Amniotic epithelial cell (primary cell): ENCODE measurements at regions not wholly inside any gene's neighbourhood (a gene's known extent, or its start where the extent isn't known, plus 50 kb on each side); places are given as distances from the start of the nearest gene placed in this dataset.

Source experiments
- DNase-seq: peaks from one replicate; pipeline ENCODE4 v3.0.0-alpha.2; 2010; ENCODE audit warnings: low read depth

DNA sequence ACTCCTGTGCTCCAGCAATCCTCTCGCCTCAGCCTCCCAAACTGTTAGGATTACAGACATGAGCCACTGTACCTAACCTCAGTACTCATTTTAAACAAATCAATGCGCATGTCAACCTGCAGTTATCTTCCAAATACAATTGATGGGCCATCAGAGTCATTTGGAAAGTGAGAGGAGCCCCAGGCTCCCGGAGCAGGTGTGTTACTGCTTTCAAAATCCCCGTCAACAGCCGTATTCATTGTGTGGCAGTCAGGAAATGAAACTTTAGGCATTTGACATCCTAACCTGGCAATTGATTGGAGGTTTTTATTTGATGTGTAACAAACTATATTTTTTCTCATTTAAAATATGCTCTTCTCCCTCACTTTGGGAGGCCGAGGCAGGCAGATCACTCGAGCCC, 623.6 kb upstream of the TENM3 start:
- no peak for DNase-seq

GRCh38 chr4:181637186-181638105, 605.8 kb upstream of the TENM3 start:
- no peak for DNase-seq

DNA sequence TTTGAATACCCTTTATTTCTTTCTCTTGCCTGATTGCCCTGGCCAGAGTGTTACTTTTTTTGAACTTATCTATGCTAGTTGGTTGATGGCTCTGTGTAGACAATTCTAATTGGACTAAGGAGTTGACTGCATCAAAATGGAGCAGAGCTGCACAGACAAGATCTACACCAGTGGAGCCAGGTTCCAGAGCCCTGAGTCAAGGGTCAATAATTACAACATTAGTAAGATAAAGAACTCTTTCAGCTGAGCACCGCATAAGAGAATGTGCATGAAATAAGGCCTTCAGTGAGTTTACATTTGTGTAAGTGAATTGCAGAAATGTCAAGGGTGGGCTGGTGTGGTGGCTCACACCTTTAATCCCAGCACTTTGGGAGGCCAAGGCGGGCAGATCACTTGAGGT, 599.7 kb upstream of the TENM3 start:
- DNase-seq: peak; percentile 36

DNA sequence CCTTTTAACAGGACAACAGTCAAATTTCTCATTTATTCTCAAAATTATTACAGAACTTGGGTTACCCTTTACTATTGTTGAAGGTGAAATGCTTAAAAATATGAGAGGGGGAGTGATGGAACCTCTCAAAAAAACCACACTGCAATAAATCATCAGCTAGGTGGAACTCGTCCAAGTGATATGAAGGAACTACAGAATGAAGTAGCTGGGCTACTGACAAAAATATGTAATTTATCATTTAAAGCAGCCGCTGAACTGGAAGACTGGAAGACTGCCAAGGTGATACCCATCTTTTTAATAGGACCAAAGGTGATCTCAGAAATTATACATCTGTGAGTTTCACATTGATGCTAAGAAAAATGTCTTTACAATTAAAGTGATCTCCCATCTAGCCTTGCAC, 597.7 kb upstream of the TENM3 start:
- no peak for DNase-seq

DNA sequence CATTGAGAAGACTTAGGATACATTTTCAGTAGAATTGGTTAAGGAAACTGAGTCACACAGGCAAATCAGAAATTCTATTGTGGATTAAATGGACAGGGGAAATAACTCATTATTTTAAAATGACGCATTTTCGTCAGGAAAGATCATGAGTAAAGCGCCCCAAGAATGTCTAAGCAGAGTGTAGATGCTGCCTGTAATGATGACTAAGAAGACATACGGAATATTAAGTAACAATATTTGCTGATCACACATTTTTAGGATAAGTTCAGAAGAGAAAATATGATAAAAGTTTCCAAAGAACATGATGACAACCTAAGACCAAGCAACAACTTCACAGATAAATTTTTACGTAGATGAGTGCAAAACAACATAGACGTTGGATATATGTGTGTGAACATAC, 596.3 kb upstream of the TENM3 start:
- peak; percentile 43 for DNase-seq

- DNase-seq: peak; percentile 27
Measured at GRCh38 chr4:181647396-181648147, 595.6 kb upstream of the TENM3 start.

- DNase-seq: peak; percentile 31
Measured at GRCh38 chr4:181650033-181650825, 593.0 kb upstream of the TENM3 start.

DNA sequence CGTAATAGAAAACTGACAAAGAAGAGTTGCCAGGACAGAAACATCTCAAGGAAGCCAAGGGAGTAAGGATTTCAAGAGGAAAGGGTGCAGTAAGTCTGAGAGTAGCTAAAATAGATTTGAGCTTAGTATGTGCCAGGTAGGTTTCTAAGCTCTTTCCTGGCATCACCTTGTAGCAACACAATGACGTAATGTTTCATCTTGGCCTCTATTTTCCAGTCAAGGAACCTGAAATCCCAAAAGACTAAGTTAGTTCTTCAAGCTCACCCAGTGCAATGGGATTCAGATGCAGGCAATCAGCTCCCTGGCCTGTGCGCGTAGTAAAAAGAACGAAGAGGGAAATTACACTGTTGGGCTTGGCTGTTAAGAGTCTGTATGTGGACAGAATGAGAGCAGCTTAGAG, 586.5 kb upstream of the TENM3 start:
- no peak for DNase-seq

DNA sequence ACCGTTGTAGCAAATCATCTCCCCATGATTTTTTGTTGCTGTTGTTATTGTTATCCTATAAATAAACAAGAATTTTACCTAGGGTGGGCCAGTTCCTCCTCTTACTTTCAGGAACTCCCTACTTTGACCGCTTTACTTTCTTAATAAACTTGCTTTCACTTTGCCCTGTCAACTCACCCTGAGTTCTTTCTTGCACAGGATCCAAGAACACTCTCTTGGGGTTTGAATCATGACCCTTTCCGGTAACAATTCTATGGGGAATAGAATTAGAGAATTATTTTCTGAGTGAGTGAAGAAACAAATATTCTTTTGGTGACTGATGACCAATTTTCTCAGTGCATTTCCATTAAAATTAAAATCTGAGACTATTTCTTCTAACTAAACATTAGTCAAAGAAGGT, 584.0 kb upstream of the TENM3 start:
- DNase-seq: no peak

- DNase-seq: no peak
Measured at GRCh38 chr4:181659876-181660275, 583.3 kb upstream of the TENM3 start.

DNA sequence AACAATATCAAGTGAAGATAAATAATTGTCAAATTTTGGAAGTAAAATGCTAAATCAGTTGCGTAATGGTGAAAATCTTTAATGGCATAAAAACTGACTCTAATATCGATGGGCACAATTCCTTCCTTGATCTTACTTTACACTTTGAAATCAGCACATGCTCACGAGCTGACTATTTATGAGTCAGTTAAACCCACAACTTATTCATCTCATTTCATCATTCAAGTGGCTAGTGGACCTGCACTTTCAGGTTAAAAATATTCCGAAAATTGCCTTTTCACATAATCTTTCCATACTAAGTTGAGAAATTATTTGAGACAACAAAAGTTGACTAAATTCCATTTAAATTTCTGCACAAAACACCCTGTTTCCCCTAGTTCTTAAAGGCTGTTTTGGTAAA, 582.1 kb upstream of the TENM3 start:
- DNase-seq: peak; percentile 70

DNA sequence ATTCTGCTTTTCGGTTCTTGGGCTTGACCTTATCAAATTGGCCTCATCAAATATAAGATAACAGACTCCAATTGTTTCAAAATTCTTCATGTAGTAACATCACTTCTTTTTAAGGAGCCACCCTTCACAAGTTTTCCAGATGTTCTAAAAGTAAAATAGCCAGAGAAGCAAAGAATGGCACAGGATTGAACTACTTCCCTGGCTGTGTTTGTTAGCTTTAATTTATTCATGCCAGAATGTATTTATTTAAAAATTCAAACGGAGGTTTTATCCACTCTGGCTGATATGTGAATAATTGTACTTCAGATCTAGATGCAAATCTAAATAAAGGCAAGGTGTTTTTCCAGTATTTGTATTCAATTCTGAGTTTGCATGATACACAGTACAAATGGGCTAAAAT, 581.3 kb upstream of the TENM3 start:
- DNase-seq: no peak

GRCh38 chr4:181662383-181662782, 580.8 kb upstream of the TENM3 start:
- no peak for DNase-seq

DNA sequence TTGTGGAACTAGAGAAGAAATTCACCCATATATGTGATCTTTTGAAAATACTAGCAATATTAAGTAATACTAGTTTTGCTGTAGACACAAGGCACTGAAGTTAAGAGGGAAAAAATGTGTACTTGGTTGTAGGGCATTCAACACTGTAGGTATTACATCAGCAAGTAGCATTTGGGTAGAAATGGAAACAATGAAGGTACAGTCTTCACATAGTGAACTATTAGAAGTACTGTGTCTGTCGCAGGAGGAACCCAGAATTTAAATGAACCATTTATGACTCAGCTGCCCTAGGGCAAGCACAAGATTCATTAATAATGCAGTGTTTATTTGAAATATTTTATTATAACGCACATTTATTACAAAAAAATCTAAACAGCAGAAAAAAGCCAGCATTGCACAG, 572.7 kb upstream of the TENM3 start:
- DNase-seq: no peak

- no peak for DNase-seq
Measured at GRCh38 chr4:181671672-181672071, 571.5 kb upstream of the TENM3 start.

- no peak for DNase-seq
Measured at GRCh38 chr4:181672751-181673150, 570.5 kb upstream of the TENM3 start.

- DNase-seq: peak; percentile 73
Measured at GRCh38 chr4:181674315-181674875, 568.8 kb upstream of the TENM3 start.

DNA sequence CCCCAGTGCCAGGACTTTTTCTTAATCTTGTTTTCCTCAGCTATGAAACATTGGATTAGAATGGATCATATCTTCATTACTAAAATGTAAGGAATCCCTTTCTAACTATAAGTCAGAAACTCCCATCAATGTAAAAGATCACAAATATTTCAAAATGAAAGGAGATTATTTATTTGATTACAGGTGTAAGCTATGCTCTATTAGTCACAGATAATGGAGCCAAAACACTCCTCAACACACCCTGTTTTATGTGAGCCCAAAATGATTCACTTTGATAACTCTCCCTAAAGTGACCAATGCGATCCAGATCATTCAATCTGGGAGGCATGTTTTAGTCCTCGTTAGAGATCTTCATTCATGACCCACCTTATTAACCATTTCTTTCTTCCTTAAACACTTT, 566.7 kb upstream of the TENM3 start:
- DNase-seq: no peak

DNA sequence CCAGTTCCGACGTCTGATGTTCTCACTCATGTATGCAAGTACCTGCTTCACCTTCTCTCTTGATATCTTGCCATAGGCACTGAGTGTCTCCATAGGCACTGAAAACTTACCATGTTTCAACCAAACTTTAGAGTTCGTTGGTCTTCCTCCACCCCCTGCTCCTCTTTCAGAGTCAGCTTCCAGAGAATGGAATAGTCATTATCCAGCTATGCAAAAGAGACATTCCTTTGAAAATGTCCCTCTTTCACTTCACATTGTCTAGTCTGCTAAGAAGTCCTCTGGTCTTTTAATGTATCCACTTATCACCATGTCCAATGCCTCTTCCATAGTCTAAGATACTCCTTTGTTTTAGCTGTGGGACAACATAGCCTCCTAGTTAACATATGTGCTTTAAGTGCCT, 566.0 kb upstream of the TENM3 start:
- DNase-seq: no peak

GRCh38 chr4:181677621-181678020, 565.6 kb upstream of the TENM3 start:
- DNase-seq: no peak

- DNase-seq: no peak
Measured at GRCh38 chr4:181679754-181680153, 563.4 kb upstream of the TENM3 start.

GRCh38 chr4:181682367-181683047, 560.7 kb upstream of the TENM3 start:
- no peak for DNase-seq
